DMS153 treated with DMSO at 0.1 percent for 48 hours (cell line): ENCODE measurements at regions not wholly inside any gene's neighbourhood (a gene's known extent, or its start where the extent isn't known, plus 50 kb on each side); places are given as distances from the start of the nearest gene placed in this dataset.
"Not testable (repeated sequence)": the region's sequence is repeated elsewhere in the genome, so short reads cannot be mapped to it uniquely, and the experiment has no call there.

Experiments used
- DNase-seq: peaks from one replicate; lab custom pipeline; 2025; ENCODE audit not compliant: unreplicated experiment; lab: John Stamatoyannopoulos, UW

GRCh38 chr10:55537497-55537896, 736.5 kb upstream of the PCDH15 start:
- DNase-seq = not testable (repeated sequence)

- DNase-seq = no peak
Measured at GRCh38 chr10:55519264-55519663, 718.2 kb upstream of the PCDH15 start.

GRCh38 chr10:55518416-55518815, 717.4 kb upstream of the PCDH15 start:
- not testable (repeated sequence) for DNase-seq

- DNase-seq = no peak
Measured at GRCh38 chr10:55509168-55509567, 708.1 kb upstream of the PCDH15 start.

- DNase-seq = no peak
Measured at GRCh38 chr10:55500931-55501559, 700.0 kb upstream of the PCDH15 start.

- DNase-seq = no peak
Measured at GRCh38 chr10:55497893-55498499, 697.0 kb upstream of the PCDH15 start.

GRCh38 chr10:55495555-55495954, 694.5 kb upstream of the PCDH15 start:
- no peak for DNase-seq

GRCh38 chr10:55491712-55492111, 690.7 kb upstream of the PCDH15 start:
- no peak for DNase-seq

- no peak for DNase-seq
Measured at GRCh38 chr10:55485827-55486226, 684.8 kb upstream of the PCDH15 start.

GRCh38 chr10:55476129-55476528, 675.1 kb upstream of the PCDH15 start:
- DNase-seq = no peak

- no peak for DNase-seq
Measured at GRCh38 chr10:55474258-55474657, 673.2 kb upstream of the PCDH15 start.

- no peak for DNase-seq
Measured at GRCh38 chr10:55470840-55471239, 669.8 kb upstream of the PCDH15 start.

GRCh38 chr10:55466806-55467504, 665.9 kb upstream of the PCDH15 start:
- no peak for DNase-seq

GRCh38 chr10:55464083-55464482, 663.1 kb upstream of the PCDH15 start:
- DNase-seq = no peak

GRCh38 chr10:55460008-55460407, 659.0 kb upstream of the PCDH15 start:
- DNase-seq = no peak

GRCh38 chr10:55449981-55450380, 649.0 kb upstream of the PCDH15 start:
- DNase-seq = peak; percentile 37

- DNase-seq = no peak
Measured at GRCh38 chr10:55446441-55447002, 645.5 kb upstream of the PCDH15 start.

- DNase-seq = no peak
Measured at GRCh38 chr10:55441777-55442176, 640.7 kb upstream of the PCDH15 start.

- DNase-seq = no peak
Measured at GRCh38 chr10:55426138-55426537, 625.1 kb upstream of the PCDH15 start.

- DNase-seq = peak; percentile 95
Measured at GRCh38 chr10:55410415-55410885, 609.4 kb upstream of the PCDH15 start.

GRCh38 chr10:55404094-55404493, 603.1 kb upstream of the PCDH15 start:
- DNase-seq = no peak
